HL-60 (cell line): ENCODE measurements at regions not wholly inside any gene's neighbourhood (a gene's known extent, or its start where the extent isn't known, plus 50 kb on each side); places are given as distances from the start of the nearest gene placed in this dataset.

Experiments used
- DNase-seq, 2 experiments: peaks; one replicate each; pipeline ENCODE4 v3.0.0-alpha.2; 2010 to 2020; ENCODE audit warnings: low read depth in 1 of 2, low spot score in 1 of 2
- H3K27ac ChIP-seq: fragments of 250-450 bp; sonication (Bioruptor Pico); replicated peaks from 2 replicates; pipeline ENCODE4 v1.5.1; 2020; ENCODE audit warnings: mild to moderate bottlenecking, moderate library complexity
- H3K27me3 ChIP-seq: fragments of 250-450 bp; sonication (Bioruptor Pico); 2 replicates; pipeline ENCODE4 v1.5.1; 2021; ENCODE audit warnings: mild to moderate bottlenecking, moderate library complexity; ENCODE audit not compliant: insufficient read depth, poor library complexity, severe bottlenecking
- H3K4me3 ChIP-seq: replicated peaks from 2 replicates; pipeline ENCODE4 v1.5.1; 2011; ENCODE audit warnings: mild to moderate bottlenecking, control low read depth, low read length; ENCODE audit not compliant: insufficient read depth
- GABPA ChIP-seq: IDR thresholded peaks from 2 replicates; pipeline ENCODE4 v1.6.1; 2012; ENCODE audit warnings: low read depth
- POLR2AphosphoS5 ChIP-seq: IDR thresholded peaks from 2 replicates; pipeline ENCODE4 v1.6.1; 2012; ENCODE audit warnings: low read depth
- SPI1 ChIP-seq: IDR thresholded peaks from 2 replicates; pipeline ENCODE4 v1.6.1; 2012; ENCODE audit warnings: low read depth, mild to moderate bottlenecking, borderline replicate concordance
- TF ChIP-seq, protein P1 (sequence below): IDR thresholded peaks from one replicate; pipeline ENCODE4 v1.5.1; 2011; ENCODE audit warnings: low read length, control low read depth, inconsistent platforms; ENCODE audit not compliant: insufficient read depth
- TF ChIP-seq, protein P2 (sequence below): IDR thresholded peaks from 2 replicates; pipeline ENCODE4 v1.6.1; 2012; ENCODE audit warnings: low read depth; ENCODE audit not compliant: insufficient replicate concordance

DNA sequence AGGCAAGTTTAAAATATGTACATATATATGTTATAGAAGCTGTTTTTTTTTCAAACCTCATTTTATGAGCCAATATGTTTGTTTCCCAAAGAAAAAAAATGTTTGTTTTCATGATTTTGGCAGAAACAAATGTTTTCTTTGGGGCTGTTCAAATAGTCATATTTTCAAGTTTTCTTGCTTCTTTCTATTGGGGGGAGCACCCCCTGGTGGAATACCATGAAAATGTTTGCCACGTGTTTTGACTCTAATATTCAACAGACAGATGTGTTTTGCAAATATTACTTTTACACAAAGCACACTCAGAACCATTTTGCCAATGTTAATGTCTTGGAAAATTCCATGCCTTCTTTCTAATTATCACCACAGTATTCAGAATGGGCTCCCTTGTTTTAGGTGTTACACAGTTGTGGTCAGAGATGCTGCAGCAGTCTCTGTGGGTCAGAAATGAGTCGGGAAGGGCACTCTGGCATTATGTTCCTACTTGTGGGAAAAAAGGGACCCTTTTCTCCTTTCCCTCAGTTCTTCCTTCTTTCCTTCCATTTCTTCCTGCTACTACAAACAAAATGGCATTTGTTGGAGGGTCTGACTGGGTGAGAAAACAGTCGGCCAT, 817.0 kb downstream of the TUSC7 start:
- TF ChIP-seq GABPA, result no peak
- TF ChIP-seq POLR2AphosphoS5, result no peak
- TF ChIP-seq, protein P1, sequence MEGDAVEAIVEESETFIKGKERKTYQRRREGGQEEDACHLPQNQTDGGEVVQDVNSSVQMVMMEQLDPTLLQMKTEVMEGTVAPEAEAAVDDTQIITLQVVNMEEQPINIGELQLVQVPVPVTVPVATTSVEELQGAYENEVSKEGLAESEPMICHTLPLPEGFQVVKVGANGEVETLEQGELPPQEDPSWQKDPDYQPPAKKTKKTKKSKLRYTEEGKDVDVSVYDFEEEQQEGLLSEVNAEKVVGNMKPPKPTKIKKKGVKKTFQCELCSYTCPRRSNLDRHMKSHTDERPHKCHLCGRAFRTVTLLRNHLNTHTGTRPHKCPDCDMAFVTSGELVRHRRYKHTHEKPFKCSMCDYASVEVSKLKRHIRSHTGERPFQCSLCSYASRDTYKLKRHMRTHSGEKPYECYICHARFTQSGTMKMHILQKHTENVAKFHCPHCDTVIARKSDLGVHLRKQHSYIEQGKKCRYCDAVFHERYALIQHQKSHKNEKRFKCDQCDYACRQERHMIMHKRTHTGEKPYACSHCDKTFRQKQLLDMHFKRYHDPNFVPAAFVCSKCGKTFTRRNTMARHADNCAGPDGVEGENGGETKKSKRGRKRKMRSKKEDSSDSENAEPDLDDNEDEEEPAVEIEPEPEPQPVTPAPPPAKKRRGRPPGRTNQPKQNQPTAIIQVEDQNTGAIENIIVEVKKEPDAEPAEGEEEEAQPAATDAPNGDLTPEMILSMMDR, result peak; percentile 17
- TF ChIP-seq SPI1, result no peak
- Histone ChIP-seq H3K27ac (no peak overlapping the region), H3K27me3 (no peaks in the 10 kb centered on the region), H3K4me3 (no peak overlapping the region)
- peak in 1 of 2 experiments; percentile 45 for DNase-seq

DNA sequence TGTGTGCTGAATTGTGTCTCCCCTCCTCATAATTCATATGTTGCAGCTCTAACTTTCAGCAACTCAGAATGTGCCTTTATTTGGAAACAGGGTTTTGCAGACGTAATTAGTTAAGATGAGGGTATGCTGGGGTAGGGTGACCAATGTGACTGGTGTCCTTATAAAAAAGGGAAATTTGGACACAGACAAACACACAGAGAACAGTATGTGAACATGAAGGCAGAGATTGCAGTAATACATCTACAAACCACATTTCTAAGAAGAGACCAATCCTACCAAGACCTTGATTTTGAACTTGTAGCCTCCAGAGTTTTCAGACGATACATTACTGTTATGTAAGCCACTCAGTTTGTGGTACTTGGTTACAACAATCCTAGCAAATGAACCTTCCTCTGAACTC, 817.8 kb downstream of the TUSC7 start:
- H3K4me3 ChIP-seq, result no peak overlapping the region
- H3K27me3 ChIP-seq, result no peaks in the 10 kb centered on the region
- DNase-seq, result no peak
- no peak overlapping the region for H3K27ac ChIP-seq
- TF ChIP-seq, protein P1, result no peak
- TF ChIP-seq SPI1, result no peak
- no peak for TF ChIP-seq POLR2AphosphoS5
- TF ChIP-seq, protein P2, sequence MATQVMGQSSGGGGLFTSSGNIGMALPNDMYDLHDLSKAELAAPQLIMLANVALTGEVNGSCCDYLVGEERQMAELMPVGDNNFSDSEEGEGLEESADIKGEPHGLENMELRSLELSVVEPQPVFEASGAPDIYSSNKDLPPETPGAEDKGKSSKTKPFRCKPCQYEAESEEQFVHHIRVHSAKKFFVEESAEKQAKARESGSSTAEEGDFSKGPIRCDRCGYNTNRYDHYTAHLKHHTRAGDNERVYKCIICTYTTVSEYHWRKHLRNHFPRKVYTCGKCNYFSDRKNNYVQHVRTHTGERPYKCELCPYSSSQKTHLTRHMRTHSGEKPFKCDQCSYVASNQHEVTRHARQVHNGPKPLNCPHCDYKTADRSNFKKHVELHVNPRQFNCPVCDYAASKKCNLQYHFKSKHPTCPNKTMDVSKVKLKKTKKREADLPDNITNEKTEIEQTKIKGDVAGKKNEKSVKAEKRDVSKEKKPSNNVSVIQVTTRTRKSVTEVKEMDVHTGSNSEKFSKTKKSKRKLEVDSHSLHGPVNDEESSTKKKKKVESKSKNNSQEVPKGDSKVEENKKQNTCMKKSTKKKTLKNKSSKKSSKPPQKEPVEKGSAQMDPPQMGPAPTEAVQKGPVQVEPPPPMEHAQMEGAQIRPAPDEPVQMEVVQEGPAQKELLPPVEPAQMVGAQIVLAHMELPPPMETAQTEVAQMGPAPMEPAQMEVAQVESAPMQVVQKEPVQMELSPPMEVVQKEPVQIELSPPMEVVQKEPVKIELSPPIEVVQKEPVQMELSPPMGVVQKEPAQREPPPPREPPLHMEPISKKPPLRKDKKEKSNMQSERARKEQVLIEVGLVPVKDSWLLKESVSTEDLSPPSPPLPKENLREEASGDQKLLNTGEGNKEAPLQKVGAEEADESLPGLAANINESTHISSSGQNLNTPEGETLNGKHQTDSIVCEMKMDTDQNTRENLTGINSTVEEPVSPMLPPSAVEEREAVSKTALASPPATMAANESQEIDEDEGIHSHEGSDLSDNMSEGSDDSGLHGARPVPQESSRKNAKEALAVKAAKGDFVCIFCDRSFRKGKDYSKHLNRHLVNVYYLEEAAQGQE, result no peak
- no peak for TF ChIP-seq GABPA

GRCh38 chr3:117528688-117529087, 819.1 kb downstream of the TUSC7 start:
- DNase-seq, result no peak
- TF ChIP-seq GABPA, result no peak
- TF ChIP-seq, protein P1, result no peak
- TF ChIP-seq POLR2AphosphoS5, result no peak
- TF ChIP-seq SPI1, result no peak
- no peaks in the 10 kb centered on the region for H3K27me3 ChIP-seq
- H3K27ac ChIP-seq, result no peak overlapping the region
- no peak overlapping the region for H3K4me3 ChIP-seq

DNA sequence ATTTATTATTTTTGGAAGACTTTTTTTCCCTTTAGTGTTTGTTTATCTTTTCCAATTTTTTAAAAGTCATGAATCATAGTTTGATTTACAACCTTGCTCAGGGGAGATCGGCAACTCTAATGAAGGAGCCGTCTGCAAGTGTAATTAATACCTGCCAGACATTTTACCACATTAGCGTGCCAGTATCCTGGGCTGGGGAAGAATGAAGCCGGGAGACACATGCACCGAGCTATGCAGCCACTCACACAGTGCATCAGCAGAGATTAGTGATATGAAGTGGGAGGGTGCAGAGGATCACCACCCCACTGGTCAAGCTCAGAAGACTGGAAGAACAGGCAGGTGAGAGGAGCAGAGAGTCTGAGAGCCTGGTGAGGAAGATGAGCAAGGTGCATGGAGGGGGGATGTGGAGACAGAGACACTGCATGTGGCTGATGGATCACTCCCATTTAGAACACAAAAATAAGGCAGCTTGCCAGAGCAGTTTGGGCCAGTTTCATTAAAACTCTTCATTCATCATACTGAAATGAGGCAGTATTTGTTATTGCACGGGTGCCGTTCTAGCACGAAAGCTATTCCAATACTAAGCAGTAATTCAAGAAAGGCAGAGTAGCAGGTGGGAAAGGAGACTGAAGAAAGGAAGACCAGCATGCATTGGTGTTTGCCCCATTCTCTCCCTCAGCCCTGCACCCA, 821.6 kb downstream of the TUSC7 start:
- Histone ChIP-seq H3K27ac (no peak overlapping the region), H3K4me3 (no peak overlapping the region), H3K27me3 (no peaks in the 10 kb centered on the region)
- TF ChIP-seq POLR2AphosphoS5 (no peak), SPI1 (no peak), GABPA (no peak)
- TF ChIP-seq, protein P2, result no peak
- TF ChIP-seq, protein P1, result no peak
- no peak for DNase-seq
